ENCODE measurements at regions not wholly inside any gene's neighbourhood (a gene's known extent, or its start where the extent isn't known, plus 50 kb on each side); places are given as distances from the start of the nearest gene placed in this dataset.

- TF ChIP-seq POLR2AphosphoS5 (IDR thresholded peaks at IDR 0.05; ENCODE audit: low read depth, low read length), result no peak
- TF ChIP-seq POLR2A (IDR thresholded peaks at IDR 0.05; ENCODE audit: low read depth, low read length), result no peak
Observed at GRCh38 chr19:32082028-32082427, 263.4 kb upstream of the ZNF507 start.

All from GM12892 (cell line).